H9 (cell line): ENCODE measurements at regions not wholly inside any gene's neighbourhood (a gene's known extent, or its start where the extent isn't known, plus 50 kb on each side); places are given as distances from the start of the nearest gene placed in this dataset.

Experiments
- DNase-seq: peaks from one replicate; pipeline ENCODE4 v3.0.0-alpha.2; 2017
- H2AFZ ChIP-seq: one replicate; pipeline ENCODE4 v1.6.1; 2013; ENCODE audit warnings: mild to moderate bottlenecking, low read length, control low read depth, moderate library complexity
- H2AK5ac ChIP-seq: 2 replicates; pipeline ENCODE4 v1.6.1; 2013; ENCODE audit warnings: low read length, control low read depth, mixed read lengths; ENCODE audit not compliant: insufficient read length
- H2BK120ac ChIP-seq: one replicate; pipeline ENCODE4 v1.6.1; 2013; ENCODE audit warnings: low read depth, mild to moderate bottlenecking, low read length, control low read depth, inconsistent platforms; ENCODE audit not compliant: poor library complexity, severe bottlenecking
- H2BK12ac ChIP-seq: 2 replicates; pipeline ENCODE4 v1.6.1; 2013; ENCODE audit warnings: low read length, control low read depth, mixed read lengths, low read depth; ENCODE audit not compliant: insufficient read length
- H2BK15ac ChIP-seq: 2 replicates; pipeline ENCODE4 v1.6.1; 2013; ENCODE audit warnings: low read depth, low read length, control low read depth
- H2BK20ac ChIP-seq: one replicate; pipeline ENCODE4 v1.6.1; 2013; ENCODE audit warnings: low read depth, mild to moderate bottlenecking, low read length, control low read depth, inconsistent platforms; ENCODE audit not compliant: poor library complexity, severe bottlenecking
- H2BK5ac ChIP-seq: 2 replicates; pipeline ENCODE4 v1.6.1; 2013; ENCODE audit warnings: low read length, control low read depth, mixed read lengths; ENCODE audit not compliant: insufficient read length
- H3K14ac ChIP-seq: 2 replicates; pipeline ENCODE4 v1.6.1; 2013; ENCODE audit warnings: low read length, control low read depth; ENCODE audit not compliant: insufficient read depth
- H3K18ac ChIP-seq: 2 replicates; pipeline ENCODE4 v1.6.1; 2013; ENCODE audit warnings: low read depth, mild to moderate bottlenecking, mixed read lengths, low read length, control low read depth; ENCODE audit not compliant: insufficient read length
- H3K23ac ChIP-seq: 2 replicates; pipeline ENCODE4 v1.6.1; 2013; ENCODE audit warnings: low read length, control low read depth, mixed read lengths, low read depth; ENCODE audit not compliant: insufficient read length
- H3K23me2 ChIP-seq: 2 replicates; pipeline ENCODE4 v1.6.1; 2013; ENCODE audit warnings: low read depth, mild to moderate bottlenecking, mixed read lengths, low read length, control low read depth; ENCODE audit not compliant: insufficient read length, poor library complexity, severe bottlenecking
- H3K27ac ChIP-seq: 2 replicates; pipeline ENCODE4 v1.5.1; 2013; ENCODE audit warnings: low read length, control low read depth, mixed read lengths, low read depth; ENCODE audit not compliant: insufficient read length
- H3K27me3 ChIP-seq: 2 replicates; pipeline ENCODE4 v1.6.1; 2013; ENCODE audit warnings: low read length, control low read depth, inconsistent platforms; ENCODE audit not compliant: insufficient read depth
- H3K4ac ChIP-seq: 2 replicates; pipeline ENCODE4 v1.6.1; 2013; ENCODE audit warnings: low read depth, mild to moderate bottlenecking, control low read depth, inconsistent platforms, low read length, moderate library complexity
- H3K4me1 ChIP-seq: 2 replicates; pipeline ENCODE4 v1.6.1; 2013; ENCODE audit warnings: low read length, control low read depth, inconsistent platforms; ENCODE audit not compliant: insufficient read depth
- H3K4me2 ChIP-seq: 2 replicates; pipeline ENCODE4 v1.6.1; 2013; ENCODE audit warnings: low read length, control low read depth, mixed read lengths; ENCODE audit not compliant: insufficient read length, insufficient read depth
- H3K56ac ChIP-seq: 2 replicates; pipeline ENCODE4 v1.6.1; 2013; ENCODE audit warnings: low read depth, mild to moderate bottlenecking, mixed read lengths, low read length, control low read depth; ENCODE audit not compliant: insufficient read length
- H3K79me1 ChIP-seq: 2 replicates; pipeline ENCODE4 v1.6.1; 2013; ENCODE audit warnings: low read depth, mild to moderate bottlenecking, moderate library complexity, low read length, control low read depth, inconsistent platforms; ENCODE audit not compliant: insufficient read depth, poor library complexity, severe bottlenecking
- H3K79me2 ChIP-seq: 2 replicates; pipeline ENCODE4 v1.6.1; 2013; ENCODE audit warnings: low read length, control low read depth, inconsistent platforms; ENCODE audit not compliant: insufficient read depth
- H3K9ac ChIP-seq: 2 replicates; pipeline ENCODE4 v1.6.1; 2013; ENCODE audit warnings: low read length, control low read depth, mixed read lengths; ENCODE audit not compliant: insufficient read length; ENCODE audit errors: extremely low read depth
- H3K9me3 ChIP-seq: one replicate; pipeline ENCODE4 v1.6.1; 2013; ENCODE audit warnings: low read depth, low read length, inconsistent platforms; ENCODE audit not compliant: control insufficient read depth
- H3T11ph ChIP-seq: one replicate; pipeline ENCODE4 v1.6.1; 2013; ENCODE audit warnings: mild to moderate bottlenecking, low read length, control low read depth, inconsistent platforms
- H4K20me1 ChIP-seq: one replicate; pipeline ENCODE4 v1.6.1; 2013; ENCODE audit not compliant: control insufficient read depth, insufficient read length, insufficient read depth
- H4K5ac ChIP-seq: 2 replicates; pipeline ENCODE4 v1.6.1; 2013; ENCODE audit warnings: low read depth, mild to moderate bottlenecking, mixed read lengths, low read length, control low read depth; ENCODE audit not compliant: insufficient read length
- H4K8ac ChIP-seq: replicated peaks from 2 replicates; pipeline ENCODE4 v1.6.1; 2013; ENCODE audit warnings: low read length, control low read depth, mixed read lengths, low read depth; ENCODE audit not compliant: insufficient read length
- H4K91ac ChIP-seq: 2 replicates; pipeline ENCODE4 v1.6.1; 2013; ENCODE audit warnings: low read depth, mild to moderate bottlenecking, moderate library complexity, mixed read lengths, low read length, control low read depth; ENCODE audit not compliant: insufficient read length
- H3K27ac Mint-ChIP-seq, 3 experiments: 2 replicates in 2 of 3; 3 replicates in 1 of 3; pipeline ENCODE4 v1.8.0; 2020 to 2021; ENCODE audit warnings: mixed read lengths in 3 of 3, mild to moderate bottlenecking in 1 of 3, moderate library complexity in 1 of 3
- H3K27me3 Mint-ChIP-seq: 2 replicates; pipeline ENCODE4 v1.8.0; 2021; ENCODE audit warnings: low read depth, mild to moderate bottlenecking, moderate library complexity, mixed read lengths
- H3K36me3 Mint-ChIP-seq, 3 experiments: 2 replicates in 2 of 3; 3 replicates in 1 of 3; pipeline ENCODE4 v1.8.0; 2020 to 2021; ENCODE audit warnings: low read depth in 3 of 3, mixed read lengths in 3 of 3; ENCODE audit not compliant: insufficient read depth in 1 of 3
- H3K4me1 Mint-ChIP-seq, 2 experiments: 2 replicates each; pipeline ENCODE4 v1.8.0; 2020; ENCODE audit warnings: mixed read lengths in 2 of 2
- H3K4me3 Mint-ChIP-seq, 2 experiments: 2 replicates in 1 of 2; 3 replicates in 1 of 2; pipeline ENCODE4 v1.8.0; 2020 to 2021; ENCODE audit warnings: mild to moderate bottlenecking in 2 of 2, mixed read lengths in 2 of 2, moderate library complexity in 1 of 2
- H3K9me3 Mint-ChIP-seq, 2 experiments: 2 replicates in 1 of 2; 3 replicates in 1 of 2; pipeline ENCODE4 v1.8.0; 2020; ENCODE audit warnings: mild to moderate bottlenecking in 2 of 2, mixed read lengths in 2 of 2, moderate library complexity in 1 of 2
- WGBS: extraction: QIAGEN DNeasy Blood & Tissue Kit; methylation state at CpG from one replicate; pipeline ENCODE4 v1.1.7; 2013; ENCODE audit warnings: missing lambda C conversion rate, low lambda C conversion rate, mixed read lengths; ENCODE audit not compliant: insufficient read length; ENCODE audit errors: extremely low coverage; 5-methylcytosine and 5-hydroxymethylcytosine counted together
- TF ChIP-seq, protein P1 (sequence below): fragments of 200-600 bp; sonication (generic); conservative IDR thresholded peaks from 3 replicates; pipeline ENCODE4 v1.8.0; 2021; ENCODE audit warnings: antibody characterized with exemption, mild to moderate bottlenecking

DNA sequence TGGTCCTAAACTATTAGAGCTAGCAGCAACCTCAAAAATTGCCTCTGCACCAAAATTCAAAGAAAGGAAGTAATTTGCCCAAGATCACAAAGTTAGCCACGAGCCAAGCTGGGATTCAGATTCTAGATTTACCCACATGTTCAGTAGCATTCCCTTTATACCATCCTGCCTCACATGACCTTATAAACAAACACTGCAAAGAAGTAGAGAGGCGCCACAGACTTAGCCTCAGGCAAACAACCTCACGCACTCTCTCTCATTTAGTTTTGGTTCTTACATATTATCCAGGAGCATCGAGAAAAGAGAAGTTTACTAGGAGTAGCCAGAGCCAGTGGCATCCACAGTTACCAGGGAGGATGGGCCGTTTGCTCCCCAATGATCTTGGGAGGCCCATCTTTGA, 226.6 kb downstream of the OSR1 start:
- Histone ChIP-seq H2BK15ac (no peak overlapping the region), H4K20me1 (no peaks in the 10 kb centered on the region), H2AFZ (no peak overlapping the region), H3T11ph (no peak overlapping the region), H3K79me1 (no peaks in the 10 kb centered on the region), H3K9me3 (no peaks in the 10 kb centered on the region), H2AK5ac (no peak overlapping the region), H3K18ac (no peak overlapping the region), H3K4me1 (no peaks in the 10 kb centered on the region), H2BK20ac (no peak overlapping the region), H3K9ac (no peak overlapping the region), H3K4me2 (no peak overlapping the region), H3K23me2 (no peaks in the 10 kb centered on the region), H4K5ac (peak overlapping the region; percentile 63), H4K91ac (no peak overlapping the region), H3K4ac (no peak overlapping the region), H2BK120ac (no peak overlapping the region), H3K27me3 (no peaks in the 10 kb centered on the region), H3K23ac (no peak overlapping the region), H2BK5ac (no peak overlapping the region), H3K27ac (no peak overlapping the region), H4K8ac (no peak overlapping the region), H3K14ac (no peak overlapping the region), H3K56ac (no peak overlapping the region), H3K79me2 (no peaks in the 10 kb centered on the region), H2BK12ac (no peak overlapping the region)
- TF ChIP-seq, protein P1, sequence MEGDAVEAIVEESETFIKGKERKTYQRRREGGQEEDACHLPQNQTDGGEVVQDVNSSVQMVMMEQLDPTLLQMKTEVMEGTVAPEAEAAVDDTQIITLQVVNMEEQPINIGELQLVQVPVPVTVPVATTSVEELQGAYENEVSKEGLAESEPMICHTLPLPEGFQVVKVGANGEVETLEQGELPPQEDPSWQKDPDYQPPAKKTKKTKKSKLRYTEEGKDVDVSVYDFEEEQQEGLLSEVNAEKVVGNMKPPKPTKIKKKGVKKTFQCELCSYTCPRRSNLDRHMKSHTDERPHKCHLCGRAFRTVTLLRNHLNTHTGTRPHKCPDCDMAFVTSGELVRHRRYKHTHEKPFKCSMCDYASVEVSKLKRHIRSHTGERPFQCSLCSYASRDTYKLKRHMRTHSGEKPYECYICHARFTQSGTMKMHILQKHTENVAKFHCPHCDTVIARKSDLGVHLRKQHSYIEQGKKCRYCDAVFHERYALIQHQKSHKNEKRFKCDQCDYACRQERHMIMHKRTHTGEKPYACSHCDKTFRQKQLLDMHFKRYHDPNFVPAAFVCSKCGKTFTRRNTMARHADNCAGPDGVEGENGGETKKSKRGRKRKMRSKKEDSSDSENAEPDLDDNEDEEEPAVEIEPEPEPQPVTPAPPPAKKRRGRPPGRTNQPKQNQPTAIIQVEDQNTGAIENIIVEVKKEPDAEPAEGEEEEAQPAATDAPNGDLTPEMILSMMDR: no peak
- H3K4me3 Mint-ChIP-seq: no peak overlapping the region
- DNase-seq: no peak
- peaks cover 0 to 5% of the 10 kb centered on the region in 2 experiments; a peak in 1 of 4 replicates for H3K4me1 Mint-ChIP-seq
- H3K27ac Mint-ChIP-seq: no peak overlapping the region
- no peaks in the 10 kb centered on the region for H3K9me3 Mint-ChIP-seq
- H3K27me3 Mint-ChIP-seq: no peaks in the 10 kb centered on the region
- no CpG with 5 or more reads among the region's 5 CpGs for WGBS
- no peaks in the 10 kb centered on the region for H3K36me3 Mint-ChIP-seq
